ENCODE measurements at regions not wholly inside any gene's neighbourhood (a gene's known extent, or its start where the extent isn't known, plus 50 kb on each side); places are given as distances from the start of the nearest gene placed in this dataset.
"Not testable (repeated sequence)": the region's sequence is repeated elsewhere in the genome, so short reads cannot be mapped to it uniquely, and the experiment has no call there.

- no peak overlapping the region for H3K9ac ChIP-seq (ENCODE audit: low read length in 2 of 2)
- H3K27me3 ChIP-seq (ENCODE audit: control insufficient read depth in 1 of 2, insufficient read depth in 2 of 2, low read length in 2 of 2) = no peaks in the 10 kb centered on the region
- no peaks in the 10 kb centered on the region for H3K4me1 ChIP-seq (ENCODE audit: control insufficient read depth, insufficient read depth, low read length)
- no peaks in the 10 kb centered on the region for H3K9me3 ChIP-seq (ENCODE audit: control insufficient read depth in 2 of 2, low read length in 2 of 2)
- H3K27ac ChIP-seq (ENCODE audit: low read length) = no peak overlapping the region
- no peak overlapping the region for H3K4me3 ChIP-seq (ENCODE audit: low read length in 2 of 2)
- no peaks in the 10 kb centered on the region for H3K36me3 ChIP-seq (ENCODE audit: control insufficient read depth in 2 of 2, insufficient read depth in 2 of 2, low read length in 2 of 2)
These were observed 162.9 kb upstream of the PDE4B start for GRCh38 chr1:65629788-65630187.

DNA sequence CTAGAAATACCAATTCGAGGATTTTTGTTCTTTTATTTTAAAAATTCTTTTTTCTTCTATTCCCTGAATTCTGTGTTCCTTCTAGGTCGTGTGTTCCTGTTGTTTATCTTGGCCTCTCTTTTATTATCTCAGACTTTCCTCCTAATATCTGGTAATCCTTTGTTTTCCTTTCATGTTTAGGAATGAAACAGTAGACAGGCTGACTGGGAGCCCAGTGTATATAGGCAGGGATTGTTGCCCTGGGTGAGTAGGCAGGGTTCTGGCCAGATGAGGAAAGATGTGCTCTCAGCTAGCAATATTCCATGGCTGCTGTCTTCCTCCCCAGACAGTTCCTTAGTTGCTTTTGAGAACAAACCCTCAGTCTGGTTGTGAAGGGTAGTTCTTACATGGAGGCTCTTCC is 161.8 kb upstream of the PDE4B start:
- H3K4me3 ChIP-seq (ENCODE audit: low read length in 2 of 2) = no peak overlapping the region
- no peak overlapping the region for H3K9ac ChIP-seq (ENCODE audit: low read length in 2 of 2)
- H3K9me3 ChIP-seq (ENCODE audit: control insufficient read depth in 2 of 2, low read length in 2 of 2) = no peaks in the 10 kb centered on the region
- no peaks in the 10 kb centered on the region for H3K36me3 ChIP-seq (ENCODE audit: control insufficient read depth in 2 of 2, insufficient read depth in 2 of 2, low read length in 2 of 2)
- H3K27me3 ChIP-seq (ENCODE audit: control insufficient read depth in 1 of 2, insufficient read depth in 2 of 2, low read length in 2 of 2) = no peaks in the 10 kb centered on the region
- no peaks in the 10 kb centered on the region for H3K4me1 ChIP-seq (ENCODE audit: control insufficient read depth, insufficient read depth, low read length)
- no peak overlapping the region for H3K27ac ChIP-seq (ENCODE audit: low read length)

DNA sequence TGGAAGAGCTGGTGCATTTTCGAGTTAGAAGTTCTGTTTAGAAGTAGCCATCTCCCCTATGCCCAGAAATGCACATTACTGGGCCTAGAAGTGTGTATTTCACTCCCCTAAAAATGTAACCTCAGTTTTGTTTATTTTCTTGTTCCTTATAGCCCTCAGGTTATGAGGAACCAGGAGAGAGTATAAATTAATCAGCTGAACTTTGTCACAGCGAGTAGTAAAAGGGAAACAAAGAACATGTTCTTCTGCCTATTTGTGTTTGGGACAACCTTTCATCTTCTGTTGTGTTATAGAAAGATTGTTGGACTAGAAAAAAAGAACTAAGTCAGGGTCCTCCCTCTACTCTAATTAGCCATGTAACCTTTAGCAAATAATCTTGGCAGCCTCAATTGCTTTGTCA is 160.5 kb upstream of the PDE4B start:
- no peak overlapping the region for H3K9ac ChIP-seq (ENCODE audit: low read length in 2 of 2)
- H3K9me3 ChIP-seq (ENCODE audit: control insufficient read depth in 2 of 2, low read length in 2 of 2) = no peaks in the 10 kb centered on the region
- H3K4me3 ChIP-seq (ENCODE audit: low read length in 2 of 2) = no peak overlapping the region
- no peaks in the 10 kb centered on the region for H3K27me3 ChIP-seq (ENCODE audit: control insufficient read depth in 1 of 2, insufficient read depth in 2 of 2, low read length in 2 of 2)
- H3K27ac ChIP-seq (ENCODE audit: low read length) = no peak overlapping the region
- H3K4me1 ChIP-seq (ENCODE audit: control insufficient read depth, insufficient read depth, low read length) = no peaks in the 10 kb centered on the region
- H3K36me3 ChIP-seq (ENCODE audit: control insufficient read depth in 2 of 2, insufficient read depth in 2 of 2, low read length in 2 of 2) = no peaks in the 10 kb centered on the region

GRCh38 chr1:65640046-65640445 is 152.6 kb upstream of the PDE4B start:
- H3K9me3 ChIP-seq (ENCODE audit: control insufficient read depth in 2 of 2, low read length in 2 of 2) = no peaks in the 10 kb centered on the region
- no peaks in the 10 kb centered on the region for H3K27me3 ChIP-seq (ENCODE audit: control insufficient read depth in 1 of 2, insufficient read depth in 2 of 2, low read length in 2 of 2)
- H3K36me3 ChIP-seq (ENCODE audit: control insufficient read depth in 2 of 2, insufficient read depth in 2 of 2, low read length in 2 of 2) = no peaks in the 10 kb centered on the region
- no peak overlapping the region for H3K27ac ChIP-seq (ENCODE audit: low read length)
- no peak overlapping the region for H3K4me3 ChIP-seq (ENCODE audit: low read length in 2 of 2)
- H3K9ac ChIP-seq (ENCODE audit: low read length in 2 of 2) = no peak overlapping the region
- no peaks in the 10 kb centered on the region for H3K4me1 ChIP-seq (ENCODE audit: control insufficient read depth, insufficient read depth, low read length)

- H3K9me3 ChIP-seq (ENCODE audit: control insufficient read depth in 2 of 2, low read length in 2 of 2); H3K4me3 ChIP-seq (ENCODE audit: low read length in 2 of 2); H3K4me1 ChIP-seq (ENCODE audit: control insufficient read depth, insufficient read depth, low read length); H3K9ac ChIP-seq (ENCODE audit: low read length in 2 of 2); H3K27me3 ChIP-seq (ENCODE audit: control insufficient read depth in 1 of 2, insufficient read depth in 2 of 2, low read length in 2 of 2); H3K36me3 ChIP-seq (ENCODE audit: control insufficient read depth in 2 of 2, insufficient read depth in 2 of 2, low read length in 2 of 2); H3K27ac ChIP-seq (ENCODE audit: low read length): not testable (repeated sequence)
These were observed 143.5 kb upstream of the PDE4B start for GRCh38 chr1:65649185-65649584.

GRCh38 chr1:65650682-65651081 is 142.0 kb upstream of the PDE4B start:
- Histone ChIP-seq H3K4me1 (ENCODE audit: control insufficient read depth, insufficient read depth, low read length) (no peaks in the 10 kb centered on the region), H3K36me3 (ENCODE audit: control insufficient read depth in 2 of 2, insufficient read depth in 2 of 2, low read length in 2 of 2) (no peaks in the 10 kb centered on the region), H3K4me3 (ENCODE audit: low read length in 2 of 2) (no peak overlapping the region), H3K9me3 (ENCODE audit: control insufficient read depth in 2 of 2, low read length in 2 of 2) (no peaks in the 10 kb centered on the region), H3K27me3 (ENCODE audit: control insufficient read depth in 1 of 2, insufficient read depth in 2 of 2, low read length in 2 of 2) (no peaks in the 10 kb centered on the region), H3K27ac (ENCODE audit: low read length) (no peak overlapping the region), H3K9ac (ENCODE audit: low read length in 2 of 2) (no peak overlapping the region)

GRCh38 chr1:65654526-65654925 is 138.2 kb upstream of the PDE4B start:
- H3K4me3 ChIP-seq (ENCODE audit: low read length in 2 of 2); H3K36me3 ChIP-seq (ENCODE audit: control insufficient read depth in 2 of 2, insufficient read depth in 2 of 2, low read length in 2 of 2); H3K27ac ChIP-seq (ENCODE audit: low read length); H3K9me3 ChIP-seq (ENCODE audit: control insufficient read depth in 2 of 2, low read length in 2 of 2); H3K4me1 ChIP-seq (ENCODE audit: control insufficient read depth, insufficient read depth, low read length); H3K27me3 ChIP-seq (ENCODE audit: control insufficient read depth in 1 of 2, insufficient read depth in 2 of 2, low read length in 2 of 2); H3K9ac ChIP-seq (ENCODE audit: low read length in 2 of 2): not testable (repeated sequence)

DNA sequence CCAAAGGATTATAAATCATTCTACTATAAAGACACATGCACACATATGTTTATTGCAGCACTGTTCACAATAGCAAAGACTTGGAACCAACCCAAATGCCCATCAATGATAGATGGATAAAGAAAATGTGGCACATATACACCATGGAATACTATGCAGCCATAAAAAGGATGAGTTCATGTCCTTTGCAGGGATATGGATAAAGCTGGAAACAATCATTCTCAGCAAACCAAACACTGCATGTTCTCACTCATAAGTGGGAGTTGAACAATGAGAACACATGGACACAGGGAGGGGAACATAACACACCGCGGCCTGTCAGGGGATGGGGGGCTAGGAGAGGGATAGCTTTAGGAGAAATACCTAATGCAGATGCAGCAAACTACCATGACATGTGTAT is 135.1 kb upstream of the PDE4B start:
- not testable (repeated sequence) for H3K9me3 ChIP-seq (ENCODE audit: control insufficient read depth in 2 of 2, low read length in 2 of 2); H3K27ac ChIP-seq (ENCODE audit: low read length); H3K4me3 ChIP-seq (ENCODE audit: low read length in 2 of 2); H3K9ac ChIP-seq (ENCODE audit: low read length in 2 of 2); H3K4me1 ChIP-seq (ENCODE audit: control insufficient read depth, insufficient read depth, low read length); H3K36me3 ChIP-seq (ENCODE audit: control insufficient read depth in 2 of 2, insufficient read depth in 2 of 2, low read length in 2 of 2); H3K27me3 ChIP-seq (ENCODE audit: control insufficient read depth in 1 of 2, insufficient read depth in 2 of 2, low read length in 2 of 2)

DNA sequence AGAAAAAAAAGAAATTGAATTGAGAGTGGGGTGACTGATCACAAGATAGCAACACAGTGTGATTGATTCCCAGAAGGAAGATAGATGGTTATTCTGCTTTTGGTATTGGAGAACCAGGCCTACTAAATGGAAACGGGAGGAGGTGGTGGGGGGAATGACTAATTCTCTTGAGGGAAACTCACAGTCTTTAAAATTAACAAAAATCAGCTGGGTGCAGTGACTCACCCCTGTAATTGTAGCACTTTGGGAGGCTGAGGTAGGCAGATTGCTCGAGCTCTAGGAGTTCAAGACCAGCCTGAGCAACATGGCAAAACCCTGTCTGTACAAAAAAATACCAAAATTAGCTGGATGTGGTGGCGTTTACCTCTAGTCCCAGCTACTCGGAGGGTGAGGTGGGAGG is 134.6 kb upstream of the PDE4B start:
- H3K36me3 ChIP-seq (ENCODE audit: control insufficient read depth in 2 of 2, insufficient read depth in 2 of 2, low read length in 2 of 2) = no peaks in the 10 kb centered on the region
- no peaks in the 10 kb centered on the region for H3K9me3 ChIP-seq (ENCODE audit: control insufficient read depth in 2 of 2, low read length in 2 of 2)
- no peaks in the 10 kb centered on the region for H3K27me3 ChIP-seq (ENCODE audit: control insufficient read depth in 1 of 2, insufficient read depth in 2 of 2, low read length in 2 of 2)
- H3K9ac ChIP-seq (ENCODE audit: low read length in 2 of 2) = no peak overlapping the region
- H3K27ac ChIP-seq (ENCODE audit: low read length) = no peak overlapping the region
- no peaks in the 10 kb centered on the region for H3K4me1 ChIP-seq (ENCODE audit: control insufficient read depth, insufficient read depth, low read length)
- no peak overlapping the region for H3K4me3 ChIP-seq (ENCODE audit: low read length in 2 of 2)

DNA sequence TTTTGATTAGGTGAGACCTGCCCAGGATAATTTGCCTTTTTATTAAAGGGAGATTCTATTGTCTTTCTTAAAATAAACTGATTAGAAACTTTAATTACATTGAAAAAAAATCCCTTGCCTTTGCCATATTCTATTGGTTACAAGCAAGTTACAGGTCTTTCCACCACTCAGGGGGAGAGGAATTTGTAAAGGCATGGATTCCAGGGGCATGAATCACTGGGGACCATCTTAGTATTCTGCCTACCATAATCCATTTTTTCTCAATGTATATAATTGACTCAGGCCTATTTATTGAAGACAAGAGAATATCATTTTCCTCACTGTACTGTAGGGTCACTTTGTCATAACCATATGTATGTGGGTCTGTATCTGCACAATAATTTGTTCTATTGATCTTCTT is 124.3 kb upstream of the PDE4B start:
- H3K27ac ChIP-seq (ENCODE audit: low read length) = no peak overlapping the region

GRCh38 chr1:65670518-65670917 is 122.2 kb upstream of the PDE4B start:
- Histone ChIP-seq H3K27me3 (ENCODE audit: control insufficient read depth in 1 of 2, insufficient read depth in 2 of 2, low read length in 2 of 2) (no peaks in the 10 kb centered on the region), H3K4me1 (ENCODE audit: control insufficient read depth, insufficient read depth, low read length) (no peaks in the 10 kb centered on the region), H3K27ac (ENCODE audit: low read length) (no peak overlapping the region), H3K9ac (ENCODE audit: low read length in 2 of 2) (no peak overlapping the region), H3K9me3 (ENCODE audit: control insufficient read depth in 2 of 2, low read length in 2 of 2) (peaks cover 0 to 2% of the 10 kb centered on the region in 2 donors), H3K36me3 (ENCODE audit: control insufficient read depth in 2 of 2, insufficient read depth in 2 of 2, low read length in 2 of 2) (no peaks in the 10 kb centered on the region), H3K4me3 (ENCODE audit: low read length in 2 of 2) (no peak overlapping the region)

More for the DNA sequence above, 124.3 kb upstream of the PDE4B start:
- Histone ChIP-seq H3K4me1 (ENCODE audit: control insufficient read depth, insufficient read depth, low read length) (no peaks in the 10 kb centered on the region), H3K27me3 (ENCODE audit: control insufficient read depth in 1 of 2, insufficient read depth in 2 of 2, low read length in 2 of 2) (no peaks in the 10 kb centered on the region), H3K4me3 (ENCODE audit: low read length in 2 of 2) (no peak overlapping the region), H3K9me3 (ENCODE audit: control insufficient read depth in 2 of 2, low read length in 2 of 2) (peaks cover 0 to 2% of the 10 kb centered on the region in 2 donors), H3K9ac (ENCODE audit: low read length in 2 of 2) (no peak overlapping the region), H3K36me3 (ENCODE audit: control insufficient read depth in 2 of 2, insufficient read depth in 2 of 2, low read length in 2 of 2) (no peaks in the 10 kb centered on the region)

- Histone ChIP-seq H3K4me1 (ENCODE audit: control insufficient read depth, insufficient read depth, low read length) (no peaks in the 10 kb centered on the region), H3K9ac (ENCODE audit: low read length in 2 of 2) (no peak overlapping the region), H3K9me3 (ENCODE audit: control insufficient read depth in 2 of 2, low read length in 2 of 2) (no peaks in the 10 kb centered on the region), H3K4me3 (ENCODE audit: low read length in 2 of 2) (no peak overlapping the region), H3K36me3 (ENCODE audit: control insufficient read depth in 2 of 2, insufficient read depth in 2 of 2, low read length in 2 of 2) (no peaks in the 10 kb centered on the region), H3K27me3 (ENCODE audit: control insufficient read depth in 1 of 2, insufficient read depth in 2 of 2, low read length in 2 of 2) (no peaks in the 10 kb centered on the region), H3K27ac (ENCODE audit: low read length) (no peak overlapping the region)
These were observed 118.2 kb upstream of the PDE4B start for GRCh38 chr1:65674522-65674921.
